GM12878 (cell line): ENCODE measurements at regions not wholly inside any gene's neighbourhood (a gene's known extent, or its start where the extent isn't known, plus 50 kb on each side); places are given as distances from the start of the nearest gene placed in this dataset.

ENCODE experiments used
- ATAC-seq: fragments of 200-7000 bp; cut with Tn5 transposase; 3 replicates; pipeline ENCODE4 v1.9.1; 2020; ENCODE audit warnings: mild to moderate bottlenecking, moderate library complexity
- BruUV-seq: library from RNA; stranded (reverse); fragments of 400-500 nt; replicated peaks from 2 replicates; lab custom pipeline; 2021; lab: Mats Ljungman, UMichigan
- CTCF ChIA-PET: fragments of 300-600 bp; sonication (Branson Sonifier 250); formaldehyde crosslinking; extraction: SDS; loops from one replicate; lab custom pipeline; 2021; ENCODE audit warnings: inconsistent platforms; lab: Yijun Ruan, JAX
- POLR2A ChIA-PET: fragments of 350-600 bp; formaldehyde crosslinking; extraction: SDS; loops from one replicate; lab custom pipeline; 2021; ENCODE audit warnings: inconsistent platforms; lab: Charles Lee
- RAD21 ChIA-PET: fragments of 300-600 bp; sonication (Branson Sonifier 250); formaldehyde crosslinking; loops from one replicate; lab custom pipeline; 2023; ENCODE audit warnings: antibody characterized with exemption; ENCODE audit not compliant: unreplicated experiment; lab: Charles Lee
- SMC1A ChIA-PET: fragments of 300-600 bp; sonication (Branson Sonifier 250); formaldehyde crosslinking; loops from one replicate; lab custom pipeline; 2023; ENCODE audit not compliant: unreplicated experiment, uncharacterized antibody; lab: Charles Lee
- DNase-seq: peaks from one replicate; pipeline ENCODE4 v3.0.0-alpha.2; 2011; ENCODE audit warnings: low read depth, low spot score
- FAIRE-seq: peaks from 3 replicates; lab custom pipeline; 2011; peaks lifted over from hg19 to GRCh38; lab: Jason Lieb, UNC
- H2AFZ ChIP-seq: 2 replicates; pipeline ENCODE4 v1.6.0; 2011; ENCODE audit warnings: low read depth, low read length, control low read depth; ENCODE audit not compliant: control insufficient read depth
- H3K27ac ChIP-seq: 2 replicates; pipeline ENCODE4 v1.5.1; 2011; ENCODE audit warnings: control low read depth; ENCODE audit not compliant: control insufficient read depth, insufficient read depth
- H3K27me3 ChIP-seq, 2 experiments: replicated peaks in 1 of 2; 2 replicates each; pipeline versions ENCODE4 v1.6.0 to v1.6.1; 2011; ENCODE audit warnings: low read length in 1 of 2; ENCODE audit not compliant: control insufficient read depth in 2 of 2, insufficient read depth in 2 of 2
- H3K36me3 ChIP-seq, 2 experiments: 2 replicates each; pipeline ENCODE4 v1.5.1; 2011; ENCODE audit warnings: low read length in 1 of 2; ENCODE audit not compliant: control insufficient read depth in 2 of 2, insufficient read depth in 2 of 2
- H3K4me1 ChIP-seq: 2 replicates; pipeline ENCODE4 v1.6.1; 2011; ENCODE audit warnings: mild to moderate bottlenecking, low read length, moderate library complexity, mixed read lengths; ENCODE audit not compliant: control insufficient read depth, insufficient read depth
- H3K4me2 ChIP-seq: 2 replicates; pipeline ENCODE4 v1.6.0; 2011; ENCODE audit warnings: control low read depth; ENCODE audit not compliant: control insufficient read depth, insufficient read depth
- H3K4me3 ChIP-seq: fragments of 200-600 bp; sonication (generic); 2 replicates; pipeline ENCODE4 v1.5.1; 2016
- H3K79me2 ChIP-seq: 2 replicates; pipeline ENCODE4 v1.6.0; 2011; ENCODE audit warnings: low read length; ENCODE audit not compliant: control insufficient read depth, insufficient read depth
- H3K9ac ChIP-seq: 2 replicates; pipeline ENCODE4 v1.8.0; 2011; ENCODE audit warnings: low read length, control low read depth, mixed read lengths; ENCODE audit not compliant: control insufficient read depth, insufficient read depth
- H3K9me3 ChIP-seq: replicated peaks from 3 replicates; pipeline ENCODE4 v1.5.1; 2011; ENCODE audit warnings: mild to moderate bottlenecking, low read length; ENCODE audit not compliant: control insufficient read depth, insufficient read depth
- H4K20me1 ChIP-seq: 2 replicates; pipeline ENCODE4 v1.6.0; 2011; ENCODE audit not compliant: control insufficient read depth, insufficient read depth
- BACH1 ChIP-seq: fragments of 450-650 bp; IDR thresholded peaks from 2 replicates; pipeline ENCODE4 v1.6.1; 2017; ENCODE audit warnings: mild to moderate bottlenecking, borderline replicate concordance
- BHLHE40 ChIP-seq, 2 experiments: fragments of 450-650 bp in 1 of 2; IDR thresholded peaks; 2 replicates each; pipeline ENCODE4 v1.6.1; 2011 to 2017; ENCODE audit warnings: low read depth in 2 of 2, borderline replicate concordance in 1 of 2, improper control_type of control experiment in 1 of 2, low read length in 1 of 2, mild to moderate bottlenecking in 1 of 2
- BMI1 ChIP-seq: fragments of 450-650 bp; IDR thresholded peaks from 2 replicates; pipeline ENCODE4 v1.6.1; 2016; ENCODE audit warnings: mild to moderate bottlenecking, moderate library complexity, borderline replicate concordance
- BRCA1 ChIP-seq: IDR thresholded peaks from 2 replicates; pipeline ENCODE4 v1.6.1; 2011; ENCODE audit warnings: low read depth, low read length, improper control_type of control experiment
- CBX5 ChIP-seq: sonication (generic); IDR thresholded peaks from 2 replicates; pipeline ENCODE4 v1.6.1; 2016; ENCODE audit warnings: low read depth, moderate library complexity, mild to moderate bottlenecking, inconsistent platforms
- CHD1 ChIP-seq: IDR thresholded peaks from 2 replicates; pipeline ENCODE4 v1.6.1; 2012; ENCODE audit warnings: low read depth, low read length, improper control_type of control experiment
- CHD2 ChIP-seq: IDR thresholded peaks from 2 replicates; pipeline ENCODE4 v1.6.1; 2011; ENCODE audit warnings: low read depth, low read length, improper control_type of control experiment, borderline replicate concordance
- CREB1 ChIP-seq: IDR thresholded peaks from 2 replicates; pipeline ENCODE4 v1.6.1; 2012; ENCODE audit warnings: low read depth, mild to moderate bottlenecking, inconsistent platforms
- FOS ChIP-seq: IDR thresholded peaks from 3 replicates; pipeline ENCODE4 v1.6.1; 2011; ENCODE audit warnings: borderline replicate concordance; ENCODE audit not compliant: insufficient read length; ENCODE audit errors: extremely low read depth
- IRF3 ChIP-seq: fragments of 450-650 bp; IDR thresholded peaks from 2 replicates; pipeline ENCODE4 v1.6.1; 2014; ENCODE audit warnings: mild to moderate bottlenecking
- NFIC ChIP-seq: IDR thresholded peaks from 2 replicates; pipeline ENCODE4 v1.6.1; 2012; ENCODE audit warnings: low read depth, mild to moderate bottlenecking, inconsistent platforms, low read length, moderate library complexity
- NR2F1 ChIP-seq: fragments of 450-650 bp; conservative IDR thresholded peaks from 2 replicates; pipeline ENCODE4 v1.6.1; 2017; ENCODE audit warnings: mild to moderate bottlenecking
- POLR2A ChIP-seq: IDR thresholded peaks from 2 replicates; pipeline ENCODE4 v1.6.1; 2011; ENCODE audit warnings: low read depth, mild to moderate bottlenecking, low read length
- RCOR1 ChIP-seq: conservative IDR thresholded peaks from 2 replicates; pipeline ENCODE4 v1.6.1; 2012; ENCODE audit warnings: low read depth, low read length, improper control_type of control experiment
- STAT3 ChIP-seq: IDR thresholded peaks from 2 replicates; pipeline ENCODE4 v1.6.1; 2011; ENCODE audit warnings: low read depth, low read length, improper control_type of control experiment
- SUZ12 ChIP-seq: fragments of 200-600 bp; sonication (generic); IDR thresholded peaks from one replicate; pipeline ENCODE4 v1.6.1; 2018; ENCODE audit warnings: antibody characterized with exemption, mild to moderate bottlenecking; ENCODE audit not compliant: unreplicated experiment
- TCF12 ChIP-seq: IDR thresholded peaks from 2 replicates; pipeline ENCODE4 v1.6.1; 2011; ENCODE audit warnings: low read depth, mild to moderate bottlenecking, low read length
- YY1 ChIP-seq: IDR thresholded peaks from 2 replicates; pipeline ENCODE4 v1.6.1; 2011; ENCODE audit warnings: low read depth, mild to moderate bottlenecking, low read length
- WGBS: methylation state at CpG from one replicate; pipeline ENCODE4 v1.1.6; 2016; ENCODE audit warnings: low lambda C conversion rate; ENCODE audit not compliant: insufficient replicate concordance, insufficient coverage; ENCODE audit errors: missing lambda C conversion rate; 5-methylcytosine and 5-hydroxymethylcytosine counted together
- in situ Hi-C: fragments of 300-500 bp; cut with MboI; formaldehyde crosslinking; loops from 9 replicates; pipeline ENCODE4 v1.14.3; 2018; ENCODE audit warnings: mixed read lengths
- intact Hi-C: fragments of 100-400 bp; cut with micrococcal nuclease; formaldehyde crosslinking; loops from one replicate; pipeline ENCODE4 v1.14.2; 2022; ENCODE audit not compliant: unreplicated experiment
- TF ChIP-seq, protein P1 (sequence below): IDR thresholded peaks from 2 replicates; pipeline ENCODE4 v1.6.1; 2012; ENCODE audit warnings: low read depth, low read length, improper control_type of control experiment

DNA sequence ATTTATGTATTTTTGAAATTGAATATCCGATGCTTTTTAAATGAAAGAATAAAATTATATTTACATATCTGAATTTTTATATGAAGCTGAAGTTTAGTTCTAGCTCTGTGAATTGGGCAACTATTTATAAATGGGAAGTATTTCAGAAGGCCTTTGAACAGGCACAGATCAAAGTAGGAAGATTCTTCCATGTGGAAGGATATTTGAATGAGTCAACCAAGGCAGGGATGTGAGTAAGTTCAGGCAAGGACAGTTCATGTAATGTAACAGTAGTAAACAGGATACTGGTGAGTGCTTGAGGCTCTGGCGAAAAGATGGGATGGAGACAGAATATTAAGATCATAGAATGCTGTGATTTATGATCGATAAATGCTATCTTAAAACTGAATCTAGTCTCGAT lies 417.8 kb upstream of the CCDC179 start:
- RAD21 ChIA-PET, result no interaction called here
- H3K4me3 ChIP-seq, result no peak overlapping the region
- H3K36me3 ChIP-seq, result no peaks in the 10 kb centered on the region
- FAIRE-seq, result no peak
- no peak overlapping the region for H3K27ac ChIP-seq
- no peaks in the 10 kb centered on the region for H3K27me3 ChIP-seq
- BruUV-seq, result no TSS peak
- H2AFZ ChIP-seq, result no peak overlapping the region
- in situ Hi-C loops (no loop called here), intact Hi-C loops (no loop called here)
- TF ChIP-seq BMI1 (no peak), CHD2 (no peak), STAT3 (no peak), YY1 (no peak), NR2F1 (no peak), CHD1 (no peak), CREB1 (no peak), NFIC (no peak), CBX5 (no peak), BACH1 (no peak), IRF3 (no peak), POLR2A (no peak), FOS (no peak), RCOR1 (no peak), TCF12 (no peak), BHLHE40 (IDR thresholded peaks at IDR 0.05; ENCODE audit: borderline replicate concordance in 1 of 2, low read depth in 2 of 2, low read length in 1 of 2) (no peak), SUZ12 (no peak), BRCA1 (no peak)
- TF ChIP-seq, protein P1, sequence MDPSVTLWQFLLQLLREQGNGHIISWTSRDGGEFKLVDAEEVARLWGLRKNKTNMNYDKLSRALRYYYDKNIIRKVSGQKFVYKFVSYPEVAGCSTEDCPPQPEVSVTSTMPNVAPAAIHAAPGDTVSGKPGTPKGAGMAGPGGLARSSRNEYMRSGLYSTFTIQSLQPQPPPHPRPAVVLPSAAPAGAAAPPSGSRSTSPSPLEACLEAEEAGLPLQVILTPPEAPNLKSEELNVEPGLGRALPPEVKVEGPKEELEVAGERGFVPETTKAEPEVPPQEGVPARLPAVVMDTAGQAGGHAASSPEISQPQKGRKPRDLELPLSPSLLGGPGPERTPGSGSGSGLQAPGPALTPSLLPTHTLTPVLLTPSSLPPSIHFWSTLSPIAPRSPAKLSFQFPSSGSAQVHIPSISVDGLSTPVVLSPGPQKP, result no peak
- CTCF ChIA-PET, result no interaction called here
- no peak overlapping the region for H3K4me2 ChIP-seq
- no peak for DNase-seq
- POLR2A ChIA-PET, result no interaction called here
- H3K4me1 ChIP-seq, result no peaks in the 10 kb centered on the region
- H3K9ac ChIP-seq, result no peak overlapping the region
- no peaks in the 10 kb centered on the region for H3K79me2 ChIP-seq
- WGBS, result 21% methylated on average over 4 of the region's 4 CpGs
- H3K9me3 ChIP-seq, result no peaks in the 10 kb centered on the region
- SMC1A ChIA-PET, result interaction anchor here (1.3 kb wide), 1 partner anchor 40 kb away, joined by 3 read pairs; no protein-coding TSS in a partner anchor
- ATAC-seq, result no peak
- no peaks in the 10 kb centered on the region for H4K20me1 ChIP-seq
